NCI-H82 (cell line): ENCODE measurements at regions not wholly inside any gene's neighbourhood (a gene's known extent, or its start where the extent isn't known, plus 50 kb on each side); places are given as distances from the start of the nearest gene placed in this dataset.
"Not testable (repeated sequence)": the region's sequence is repeated elsewhere in the genome, so short reads cannot be mapped to it uniquely, and the experiment has no call there.

Source experiments
- DNase-seq: peaks from one replicate; lab custom pipeline; 2025; lab: John Stamatoyannopoulos, UW

- DNase-seq: no peak
Observed at GRCh38 chr17:33695431-33695830, 402.3 kb upstream of the ASIC2 start.

GRCh38 chr17:33696102-33696501 is 403.0 kb upstream of the ASIC2 start:
- DNase-seq: no peak

GRCh38 chr17:33697557-33697956 is 404.5 kb upstream of the ASIC2 start:
- DNase-seq: no peak

- DNase-seq: no peak
Observed at GRCh38 chr17:33701910-33702309, 408.8 kb upstream of the ASIC2 start.

- DNase-seq: no peak
Observed at GRCh38 chr17:33704856-33705255, 411.8 kb upstream of the ASIC2 start.

GRCh38 chr17:33709881-33710280 is 416.8 kb upstream of the ASIC2 start:
- no peak for DNase-seq

- no peak for DNase-seq
Observed at GRCh38 chr17:33712120-33712519, 419.0 kb upstream of the ASIC2 start.

- DNase-seq: no peak
Observed at GRCh38 chr17:33716957-33717356, 423.9 kb upstream of the ASIC2 start.

GRCh38 chr17:33723736-33724135 is 430.6 kb upstream of the ASIC2 start:
- not testable (repeated sequence) for DNase-seq

- DNase-seq: peak; percentile 63
Observed at GRCh38 chr17:33725675-33726271, 432.7 kb upstream of the ASIC2 start.

- no peak for DNase-seq
Observed at GRCh38 chr17:33730131-33730530, 437.0 kb upstream of the ASIC2 start.

GRCh38 chr17:33732116-33732515 is 439.0 kb upstream of the ASIC2 start:
- DNase-seq: no peak

- DNase-seq: no peak
Observed at GRCh38 chr17:33739714-33740113, 446.6 kb upstream of the ASIC2 start.

GRCh38 chr17:33745047-33745760 is 452.1 kb upstream of the ASIC2 start:
- DNase-seq: no peak

GRCh38 chr17:33749171-33749570 is 456.1 kb upstream of the ASIC2 start:
- DNase-seq: no peak

GRCh38 chr17:33750943-33751701 is 458.0 kb upstream of the ASIC2 start:
- DNase-seq: peak; percentile 76

GRCh38 chr17:33751702-33752065 is 458.6 kb upstream of the ASIC2 start:
- no peak for DNase-seq

- DNase-seq: no peak
Observed at GRCh38 chr17:33753452-33753851, 460.4 kb upstream of the ASIC2 start.

- no peak for DNase-seq
Observed at GRCh38 chr17:33756021-33756420, 462.9 kb upstream of the ASIC2 start.

- DNase-seq: no peak
Observed at GRCh38 chr17:33765871-33766270, 472.8 kb upstream of the ASIC2 start.

GRCh38 chr17:33766721-33767120 is 473.6 kb upstream of the ASIC2 start:
- no peak for DNase-seq

GRCh38 chr17:33769066-33769465 is 476.0 kb upstream of the ASIC2 start:
- no peak for DNase-seq

- no peak for DNase-seq
Observed at GRCh38 chr17:33776304-33776703, 478.8 kb upstream of the CCL2 start.
